SH-SY5Y (cell line): ENCODE measurements at regions not wholly inside any gene's neighbourhood (a gene's known extent, or its start where the extent isn't known, plus 50 kb on each side); places are given as distances from the start of the nearest gene placed in this dataset.

Experiments
- GATA2 ChIP-seq: IDR thresholded peaks from 2 replicates; pipeline ENCODE4 v1.6.1; 2011; ENCODE audit warnings: mild to moderate bottlenecking, low read depth, low read length
- GATA3 ChIP-seq: IDR thresholded peaks from 2 replicates; pipeline ENCODE4 v1.6.1; 2011; ENCODE audit warnings: low read depth, mild to moderate bottlenecking, low read length, moderate library complexity

DNA sequence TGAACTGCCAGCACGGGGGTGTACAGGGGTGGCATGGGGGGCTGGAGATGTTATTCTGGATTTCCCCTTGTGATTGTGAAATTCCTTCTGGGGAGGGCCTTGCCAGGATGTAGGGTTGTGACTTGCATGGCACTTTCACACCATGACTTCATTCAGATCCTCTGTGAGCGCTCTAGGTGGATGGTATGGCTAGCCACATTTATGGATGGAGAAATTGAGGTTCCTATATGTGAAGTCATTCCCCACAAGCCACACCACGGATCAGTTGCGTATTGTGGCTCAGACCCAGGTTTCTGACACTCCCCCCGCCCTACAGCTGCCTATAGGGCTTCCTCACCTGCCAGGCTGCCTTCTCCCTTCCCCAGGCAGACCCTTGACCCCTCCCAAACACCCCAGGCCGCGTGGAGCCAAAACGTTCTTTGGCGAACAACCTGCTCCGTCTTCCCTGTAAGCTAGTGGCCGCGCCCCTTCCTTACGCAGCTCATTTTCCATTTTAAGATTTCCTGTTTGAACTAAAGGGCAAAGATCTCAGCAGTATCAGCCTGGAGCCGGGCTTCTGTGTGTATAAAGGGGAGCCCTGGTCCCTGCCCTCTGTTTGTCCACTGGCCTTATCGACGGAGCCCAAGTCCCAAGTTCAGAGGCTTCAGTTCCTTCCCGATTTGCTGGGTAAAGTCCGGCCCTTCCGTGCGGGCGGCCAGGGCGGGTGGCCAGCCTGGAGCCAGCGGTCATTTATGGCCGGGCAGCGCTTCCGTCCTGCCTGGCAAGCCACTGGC lies 97.8 kb upstream of the KLF4 start:
- TF ChIP-seq GATA2 (no peak), GATA3 (no peak)
